ENCODE measurements at regions not wholly inside any gene's neighbourhood (a gene's known extent, or its start where the extent isn't known, plus 50 kb on each side); places are given as distances from the start of the nearest gene placed in this dataset.

- no peak for FAIRE-seq
- DNase-seq (ENCODE audit: insufficient read length) = no peak
- TF ChIP-seq POLR2AphosphoS5 (IDR thresholded peaks at IDR 0.05; ENCODE audit: low read depth, low read length) (no peak), POLR2A (IDR thresholded peaks at IDR 0.05; ENCODE audit: low read depth, low read length) (no peak), TAF1 (IDR thresholded peaks at IDR 0.05; ENCODE audit: borderline replicate concordance, low read depth, low read length) (no peak)
Observed at GRCh38 chr3:159858650-159859049, 130.0 kb upstream of the IL12A start.

GRCh38 chr3:159859424-159859823 is 129.2 kb upstream of the IL12A start:
- TF ChIP-seq POLR2AphosphoS5 (IDR thresholded peaks at IDR 0.05; ENCODE audit: low read depth, low read length) (no peak), TAF1 (IDR thresholded peaks at IDR 0.05; ENCODE audit: borderline replicate concordance, low read depth, low read length) (no peak), POLR2A (IDR thresholded peaks at IDR 0.05; ENCODE audit: low read depth, low read length) (no peak)
- DNase-seq (ENCODE audit: insufficient read length) = no peak
- FAIRE-seq = no peak

DNA sequence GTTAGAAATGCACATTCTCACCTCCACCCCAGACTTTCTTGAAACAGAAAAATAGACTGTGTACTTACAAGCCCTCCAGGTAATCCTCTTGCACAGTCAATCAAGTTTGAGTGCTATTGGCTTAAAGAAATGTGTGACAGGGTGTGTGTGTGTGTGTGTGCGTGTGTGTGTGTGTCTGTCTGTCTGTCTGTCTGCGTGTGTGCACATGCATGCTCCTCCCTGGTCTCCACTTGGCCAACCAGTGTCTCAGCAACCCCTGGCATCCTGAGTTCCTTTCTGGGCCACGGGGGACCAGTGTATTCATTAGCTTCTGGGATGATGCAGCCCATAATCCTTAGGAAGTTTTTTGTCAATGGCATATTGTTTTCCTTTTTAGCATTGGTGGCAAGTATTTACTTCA is 128.8 kb upstream of the IL12A start:
- no peak for TF ChIP-seq POLR2A (IDR thresholded peaks at IDR 0.05; ENCODE audit: low read depth, low read length)
- TF ChIP-seq TAF1 (IDR thresholded peaks at IDR 0.05; ENCODE audit: borderline replicate concordance, low read depth, low read length) = no peak
- no peak for DNase-seq (ENCODE audit: insufficient read length)
- FAIRE-seq = no peak

- no peak for DNase-seq (ENCODE audit: insufficient read length)
- TF ChIP-seq TAF1 (IDR thresholded peaks at IDR 0.05; ENCODE audit: borderline replicate concordance, low read depth, low read length) = no peak
- TF ChIP-seq POLR2AphosphoS5 (IDR thresholded peaks at IDR 0.05; ENCODE audit: low read depth, low read length) = no peak
- TF ChIP-seq POLR2A (IDR thresholded peaks at IDR 0.05; ENCODE audit: low read depth, low read length) = no peak
- no peak for FAIRE-seq
Observed at GRCh38 chr3:159860269-159861116, 128.1 kb upstream of the IL12A start.

- FAIRE-seq (peak; percentile 70), DNase-seq (ENCODE audit: insufficient read length) (no peak)
- TF ChIP-seq POLR2AphosphoS5 (IDR thresholded peaks at IDR 0.05; ENCODE audit: low read depth, low read length) = no peak
- no peak for TF ChIP-seq TAF1 (IDR thresholded peaks at IDR 0.05; ENCODE audit: borderline replicate concordance, low read depth, low read length)
- TF ChIP-seq POLR2A (IDR thresholded peaks at IDR 0.05; ENCODE audit: low read depth, low read length) = no peak
Observed at GRCh38 chr3:159861369-159861987, 127.2 kb upstream of the IL12A start.

- no peak for DNase-seq (ENCODE audit: insufficient read length)
- no peak for FAIRE-seq
- TF ChIP-seq POLR2AphosphoS5 (IDR thresholded peaks at IDR 0.05; ENCODE audit: low read depth, low read length) = no peak
- TF ChIP-seq POLR2A (IDR thresholded peaks at IDR 0.05; ENCODE audit: low read depth, low read length) = no peak
- TF ChIP-seq TAF1 (IDR thresholded peaks at IDR 0.05; ENCODE audit: borderline replicate concordance, low read depth, low read length) = no peak
Observed at GRCh38 chr3:159865041-159865579, 123.5 kb upstream of the IL12A start.

- DNase-seq (ENCODE audit: insufficient read length) (no peak), FAIRE-seq (no peak)
- no peak for TF ChIP-seq POLR2AphosphoS5 (IDR thresholded peaks at IDR 0.05; ENCODE audit: low read depth, low read length)
- TF ChIP-seq TAF1 (IDR thresholded peaks at IDR 0.05; ENCODE audit: borderline replicate concordance, low read depth, low read length) = no peak
- TF ChIP-seq POLR2A (IDR thresholded peaks at IDR 0.05; ENCODE audit: low read depth, low read length) = no peak
Observed at GRCh38 chr3:159866201-159866746, 122.4 kb upstream of the IL12A start.

DNA sequence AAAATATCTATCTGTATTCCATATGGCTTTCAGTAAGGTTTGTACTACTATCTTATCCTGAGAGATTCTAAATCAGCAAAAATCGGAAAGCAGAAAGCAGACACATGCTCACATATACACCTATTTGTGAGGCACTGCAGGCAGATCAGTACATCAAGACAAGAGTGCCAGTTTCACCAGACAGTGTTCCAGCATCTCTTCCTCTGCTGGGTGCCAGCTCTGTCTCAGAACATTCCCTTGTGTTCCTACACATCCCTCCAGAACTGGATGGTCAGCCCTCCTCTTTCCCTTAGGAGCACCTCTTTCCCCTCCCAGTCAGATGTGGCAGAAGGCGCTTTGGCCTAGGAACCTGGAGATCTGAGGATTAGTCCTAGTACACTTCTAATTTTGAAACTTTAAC is 121.3 kb upstream of the IL12A start:
- TF ChIP-seq POLR2AphosphoS5 (IDR thresholded peaks at IDR 0.05; ENCODE audit: low read depth, low read length) = no peak
- no peak for TF ChIP-seq POLR2A (IDR thresholded peaks at IDR 0.05; ENCODE audit: low read depth, low read length)
- TF ChIP-seq TAF1 (IDR thresholded peaks at IDR 0.05; ENCODE audit: borderline replicate concordance, low read depth, low read length) = no peak
- no peak for DNase-seq (ENCODE audit: insufficient read length)
- FAIRE-seq = peak; percentile 46

DNA sequence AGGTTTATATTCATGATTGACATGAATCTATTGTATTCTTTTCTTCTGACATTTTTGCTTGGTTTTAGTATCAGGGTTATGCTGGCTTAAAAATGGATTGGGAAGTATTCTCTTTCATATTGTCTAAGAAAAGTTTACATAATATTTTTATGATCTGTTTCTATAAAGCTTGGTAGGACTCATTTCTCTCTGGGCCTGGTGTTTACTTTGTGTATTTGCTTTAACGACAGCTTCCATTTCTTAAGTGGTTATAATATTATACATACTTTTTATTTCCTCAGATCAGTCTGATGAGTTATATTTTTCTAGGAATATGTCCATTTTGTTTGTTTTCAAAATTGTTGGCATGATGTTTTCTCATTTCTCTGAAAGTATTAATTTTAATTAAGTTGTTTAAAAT is 117.9 kb upstream of the IL12A start:
- DNase-seq (ENCODE audit: insufficient read length) = no peak
- no peak for TF ChIP-seq POLR2A (IDR thresholded peaks at IDR 0.05; ENCODE audit: low read depth, low read length)
- no peak for TF ChIP-seq TAF1 (IDR thresholded peaks at IDR 0.05; ENCODE audit: borderline replicate concordance, low read depth, low read length)
- TF ChIP-seq POLR2AphosphoS5 (IDR thresholded peaks at IDR 0.05; ENCODE audit: low read depth, low read length) = no peak
- FAIRE-seq = no peak

GRCh38 chr3:159872374-159873109 is 116.1 kb upstream of the IL12A start:
- no peak for FAIRE-seq
- no peak for TF ChIP-seq POLR2A (IDR thresholded peaks at IDR 0.05; ENCODE audit: low read depth, low read length)
- no peak for TF ChIP-seq TAF1 (IDR thresholded peaks at IDR 0.05; ENCODE audit: borderline replicate concordance, low read depth, low read length)
- no peak for TF ChIP-seq POLR2AphosphoS5 (IDR thresholded peaks at IDR 0.05; ENCODE audit: low read depth, low read length)
- DNase-seq (ENCODE audit: insufficient read length) = no peak

DNA sequence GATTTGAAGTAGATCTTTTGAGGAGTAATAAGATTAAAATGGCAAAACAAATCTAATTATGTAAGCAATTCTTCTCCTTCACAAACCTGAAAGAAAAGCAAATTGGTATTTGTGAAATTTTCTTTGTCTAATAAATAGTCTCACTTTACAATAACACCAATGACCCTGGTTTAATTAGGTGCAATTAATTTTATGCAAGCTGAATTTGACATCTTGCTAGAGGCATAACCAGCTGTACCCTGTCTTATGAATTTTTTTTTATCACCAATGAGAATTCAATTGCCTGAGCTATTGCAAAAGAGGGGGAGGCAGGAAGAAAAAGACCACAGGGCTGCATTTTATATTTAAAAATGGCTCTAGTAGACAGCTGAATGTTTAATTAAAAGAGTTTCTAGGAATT is 113.5 kb upstream of the IL12A start:
- no peak for FAIRE-seq
- no peak for DNase-seq (ENCODE audit: insufficient read length)
- TF ChIP-seq POLR2A (IDR thresholded peaks at IDR 0.05; ENCODE audit: low read depth, low read length) (no peak), POLR2AphosphoS5 (IDR thresholded peaks at IDR 0.05; ENCODE audit: low read depth, low read length) (no peak), TAF1 (IDR thresholded peaks at IDR 0.05; ENCODE audit: borderline replicate concordance, low read depth, low read length) (no peak)

Data from GM12892 (cell line).